GM12892 (cell line): ENCODE measurements at regions not wholly inside any gene's neighbourhood (a gene's known extent, or its start where the extent isn't known, plus 50 kb on each side); places are given as distances from the start of the nearest gene placed in this dataset.

Source experiments
- POLR2A ChIP-seq: IDR thresholded peaks from 2 replicates; pipeline ENCODE4 v1.6.1; 2011; ENCODE audit warnings: low read depth, low read length, control low read depth
- POLR2AphosphoS5 ChIP-seq: IDR thresholded peaks from 2 replicates; pipeline ENCODE4 v1.6.1; 2011; ENCODE audit warnings: low read depth, low read length, control low read depth

DNA sequence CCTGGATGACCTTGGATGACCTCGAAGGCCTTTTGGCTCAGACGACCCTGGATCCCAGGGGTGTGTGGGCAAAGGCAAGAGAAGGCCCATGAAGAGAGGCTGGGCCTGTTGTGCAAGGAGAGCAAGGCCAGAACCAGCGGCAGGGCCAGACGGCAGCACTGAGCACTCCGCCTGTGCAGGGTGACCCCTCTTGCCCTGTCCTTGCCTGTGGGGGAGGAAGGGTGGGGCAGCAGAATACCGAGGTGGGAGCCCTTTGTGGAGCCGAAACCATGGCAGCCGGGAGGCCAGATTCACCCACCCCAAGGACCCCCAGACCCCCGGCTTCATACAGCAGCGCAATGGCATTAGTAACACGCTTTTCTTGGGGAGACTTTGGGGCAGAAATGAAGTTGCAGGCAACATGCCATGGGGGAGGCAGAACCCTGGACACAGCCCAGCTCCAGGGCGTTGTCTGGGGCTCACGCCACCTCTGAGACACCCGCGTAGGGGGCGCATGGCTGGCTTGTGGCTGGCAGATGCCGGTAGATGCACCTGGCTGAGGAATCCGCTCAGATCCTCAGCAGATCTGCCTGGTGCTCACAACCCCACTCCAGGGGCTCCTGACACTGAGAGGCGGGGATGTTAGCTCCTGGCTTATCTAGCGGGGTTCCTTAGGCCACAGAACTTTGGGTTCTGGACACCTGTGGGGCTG is 114.5 kb downstream of the FAM53A start:
- no peak for TF ChIP-seq POLR2AphosphoS5
- no peak for TF ChIP-seq POLR2A
